Adrenal gland (tissue), 5 donors: ENCODE measurements at regions not wholly inside any gene's neighbourhood (a gene's known extent, or its start where the extent isn't known, plus 50 kb on each side); places are given as distances from the start of the nearest gene placed in this dataset.

Experiments used
- POLR2A ChIP-seq, 2 donors: fragments of 450-650 bp; IDR thresholded peaks; one replicate each; pipeline ENCODE4 v1.6.1; 2017; ENCODE audit warnings: antibody characterized with exemption in 2 of 2, mild to moderate bottlenecking in 2 of 2, moderate library complexity in 1 of 2
- TF ChIP-seq, protein P1 (sequence below), 6 experiments: fragments of 450-650 bp in 4 of 6; fragments of 200-600 bp in 2 of 6; sonication (generic) in 1 of 6; IDR thresholded peaks; 1 replicate in 5 of 6; 2 replicates in 1 of 6; pipeline versions ENCODE4 v1.5.1 to v1.8.0; 2016 to 2021; ENCODE audit warnings: antibody characterized with exemption in 6 of 6, mild to moderate bottlenecking in 2 of 6, moderate library complexity in 1 of 6
- donor health status: DM: no; HTN: no; CAD: no.

DNA sequence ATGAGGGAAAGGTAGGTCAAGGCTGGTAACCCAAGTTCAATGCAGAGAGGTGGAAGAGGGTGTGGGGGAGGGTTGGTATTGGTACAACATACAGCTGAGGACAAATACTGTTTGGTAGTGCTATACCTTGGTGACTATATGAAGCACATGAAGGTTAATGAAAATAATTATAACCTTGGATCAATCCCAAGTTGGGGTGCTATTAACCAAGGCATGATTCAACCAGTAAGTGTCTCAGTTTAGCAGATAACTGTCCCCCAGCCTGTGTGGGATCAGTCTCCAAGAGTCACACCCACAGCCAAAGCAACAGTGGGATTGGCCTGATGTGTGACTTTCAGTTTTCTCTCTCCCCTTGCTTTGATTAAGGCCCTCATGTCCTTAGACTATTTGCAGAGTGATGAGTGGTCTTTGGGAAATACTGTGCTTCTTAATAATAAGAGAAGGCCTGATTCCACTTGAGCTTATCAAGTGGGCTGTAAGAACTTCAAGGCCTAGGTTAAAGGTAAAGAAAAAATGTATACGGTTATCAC lies 80.8 kb downstream of the EOMES start:
- TF ChIP-seq, protein P1, sequence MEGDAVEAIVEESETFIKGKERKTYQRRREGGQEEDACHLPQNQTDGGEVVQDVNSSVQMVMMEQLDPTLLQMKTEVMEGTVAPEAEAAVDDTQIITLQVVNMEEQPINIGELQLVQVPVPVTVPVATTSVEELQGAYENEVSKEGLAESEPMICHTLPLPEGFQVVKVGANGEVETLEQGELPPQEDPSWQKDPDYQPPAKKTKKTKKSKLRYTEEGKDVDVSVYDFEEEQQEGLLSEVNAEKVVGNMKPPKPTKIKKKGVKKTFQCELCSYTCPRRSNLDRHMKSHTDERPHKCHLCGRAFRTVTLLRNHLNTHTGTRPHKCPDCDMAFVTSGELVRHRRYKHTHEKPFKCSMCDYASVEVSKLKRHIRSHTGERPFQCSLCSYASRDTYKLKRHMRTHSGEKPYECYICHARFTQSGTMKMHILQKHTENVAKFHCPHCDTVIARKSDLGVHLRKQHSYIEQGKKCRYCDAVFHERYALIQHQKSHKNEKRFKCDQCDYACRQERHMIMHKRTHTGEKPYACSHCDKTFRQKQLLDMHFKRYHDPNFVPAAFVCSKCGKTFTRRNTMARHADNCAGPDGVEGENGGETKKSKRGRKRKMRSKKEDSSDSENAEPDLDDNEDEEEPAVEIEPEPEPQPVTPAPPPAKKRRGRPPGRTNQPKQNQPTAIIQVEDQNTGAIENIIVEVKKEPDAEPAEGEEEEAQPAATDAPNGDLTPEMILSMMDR (IDR thresholded peaks at IDR 0.05) = no peak
- TF ChIP-seq POLR2A (IDR thresholded peaks at IDR 0.05) = no peak
